ENCODE measurements at regions not wholly inside any gene's neighbourhood (a gene's known extent, or its start where the extent isn't known, plus 50 kb on each side); places are given as distances from the start of the nearest gene placed in this dataset.

DNA sequence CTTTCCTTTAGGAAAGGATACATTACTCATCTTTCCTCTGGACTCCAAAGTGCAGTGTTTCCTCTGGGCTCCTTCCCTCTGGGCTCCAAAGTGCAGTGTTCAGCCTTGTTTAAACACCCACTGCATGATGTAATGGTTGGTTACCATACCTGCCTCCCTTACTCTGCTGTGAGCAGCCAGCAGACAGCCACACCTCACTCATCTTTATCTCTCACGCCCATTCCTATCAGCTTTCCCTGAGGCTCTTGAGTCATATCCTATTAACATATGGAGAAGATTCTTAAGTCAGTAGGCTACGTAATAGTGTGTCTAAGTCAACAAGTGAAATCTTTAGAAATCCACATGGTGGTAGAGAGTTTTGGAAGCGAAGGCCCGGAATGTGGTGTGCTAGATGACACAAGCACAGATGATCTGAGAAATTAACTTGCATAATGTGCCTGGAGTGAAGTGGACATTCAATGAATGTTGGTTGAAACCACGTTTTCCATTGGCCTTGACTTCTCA lies 97.2 kb upstream of the CTNNB1 start (continued):
- TF ChIP-seq BRD4 (IDR thresholded peaks at IDR 0.05) (no peak), MEF2A (IDR thresholded peaks at IDR 0.05; ENCODE audit: control insufficient read depth, low read depth, low read length) (no peak), TEAD1 (CRISPR knock-in tag; IDR thresholded peaks at IDR 0.05) (no peak), IRF1 (CRISPR knock-in tag; IDR thresholded peaks at IDR 0.05; ENCODE audit: borderline replicate concordance) (no peak), MAZ (CRISPR knock-in tag; conservative IDR thresholded peaks at IDR 0.05 in 1 of 2, IDR thresholded peaks at IDR 0.05 in 1 of 2) (no peak)
- TF ChIP-seq, protein P1, sequence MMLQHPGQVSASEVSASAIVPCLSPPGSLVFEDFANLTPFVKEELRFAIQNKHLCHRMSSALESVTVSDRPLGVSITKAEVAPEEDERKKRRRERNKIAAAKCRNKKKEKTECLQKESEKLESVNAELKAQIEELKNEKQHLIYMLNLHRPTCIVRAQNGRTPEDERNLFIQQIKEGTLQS (IDR thresholded peaks at IDR 0.05), result peak; percentile 86
- TF ChIP-seq, protein P1 (CRISPR knock-in tag; conservative IDR thresholded peaks at IDR 0.05), result no peak

- H4K20me1 ChIP-seq (replicated peaks; ENCODE audit: control insufficient read depth, insufficient read depth, low read length), result no peaks in the 10 kb centered on the region
- in situ Hi-C loops (cut with MboI) (no loop called here), intact Hi-C loops (cut with micrococcal nuclease) (no loop called here)
- peaks cover 0 to 11% of the 10 kb centered on the region in 2 experiments; a peak in 3 of 5 replicates for H3K27me3 ChIP-seq (ENCODE audit: control insufficient read depth in 2 of 2, insufficient read depth in 2 of 2, low read length in 2 of 2)
- DNase-seq (ENCODE audit: extremely low read depth in 1 of 4, low spot score in 3 of 4) (no peak), FAIRE-seq (no peak), ATAC-seq (no peak; the same call in 2 of the 3 replicates)
- H3K79me2 ChIP-seq (ENCODE audit: control insufficient read depth, insufficient read depth, low read length), result no peaks in the 10 kb centered on the region
- BruUV-seq (replicated peaks), result no TSS peak
- no peak overlapping the region for H3K27ac ChIP-seq (ENCODE audit: extremely low read depth, low read depth, low read length)
- H2AFZ ChIP-seq (ENCODE audit: low read depth, low read length), result no peak overlapping the region
- no peaks in the 10 kb centered on the region for H3K36me3 ChIP-seq (ENCODE audit: control insufficient read depth, insufficient read depth, low read length)
- no peak for TF ChIP-seq RAD51 (IDR thresholded peaks at IDR 0.05; ENCODE audit: borderline replicate concordance, low read depth)
- TF ChIP-seq E2F8 (IDR thresholded peaks at IDR 0.05; ENCODE audit: low read depth, partially characterized antibody), result no peak
- TF ChIP-seq SAFB (IDR thresholded peaks at IDR 0.05; ENCODE audit: borderline replicate concordance, low read depth, low read length), result no peak
- TF ChIP-seq MEIS2 (IDR thresholded peaks at IDR 0.05; ENCODE audit: partially characterized antibody), result peak; percentile 41
- TF ChIP-seq MAFF (IDR thresholded peaks at IDR 0.05; ENCODE audit: low read length), result no peak
- no peaks in the 10 kb centered on the region for H3K9me1 ChIP-seq (ENCODE audit: control insufficient read depth, insufficient read depth, low read length)
- H3K9me3 ChIP-seq (replicated peaks; ENCODE audit: control insufficient read depth, insufficient read depth, low read depth, low read length), result no peaks in the 10 kb centered on the region
- no peak overlapping the region for H3K4me2 ChIP-seq (ENCODE audit: insufficient read depth, low read length)
- H3K9ac ChIP-seq (ENCODE audit: insufficient read depth in 1 of 2, low read depth in 2 of 2, low read length in 2 of 2), result no peak overlapping the region
- no peak overlapping the region for H3K4me3 ChIP-seq
- ChIA-PET POLR2A (interaction anchor here (0.8 kb wide), 1 partner anchor 80 kb away, joined by 3 read pairs; no protein-coding TSS in a partner anchor), CTCF (ENCODE audit: low intra/inter-chr PET ratio) (no interaction called here)
- 4% methylated on average over 3 of the region's 3 CpGs for WGBS (ENCODE audit: insufficient coverage, low coverage, missing lambda C conversion rate)
- H3K4me1 ChIP-seq (replicated peaks in 1 of 2; ENCODE audit: control insufficient read depth in 2 of 2, insufficient read depth in 2 of 2, low read length in 2 of 2), result peaks cover 0 to 10% of the 10 kb centered on the region in 2 experiments; a peak in 2 of 5 replicates
These were observed 96.6 kb upstream of the CTNNB1 start for GRCh38 chr3:41102750-41103149.
